Mesenchymal stem cell (in vitro differentiated cells and primary cell): ENCODE measurements at regions not wholly inside any gene's neighbourhood (a gene's known extent, or its start where the extent isn't known, plus 50 kb on each side); places are given as distances from the start of the nearest gene placed in this dataset.
"Not testable (repeated sequence)": the region's sequence is repeated elsewhere in the genome, so short reads cannot be mapped to it uniquely, and the experiment has no call there.

Source experiments
- DNase-seq: peaks from one replicate; pipeline ENCODE4 v3.0.0-alpha.2; 2013
- H2AFZ ChIP-seq: one replicate; pipeline ENCODE4 v1.6.1; 2013; ENCODE audit warnings: low read depth, mild to moderate bottlenecking, control low read depth, inconsistent platforms, low read length, moderate library complexity
- H2AK5ac ChIP-seq: 2 replicates; pipeline ENCODE4 v1.6.1; 2013; ENCODE audit warnings: low read length, moderate library complexity, mild to moderate bottlenecking, inconsistent platforms; ENCODE audit not compliant: severe bottlenecking
- H2BK120ac ChIP-seq: one replicate; pipeline ENCODE4 v1.6.1; 2013; ENCODE audit warnings: low read depth, mild to moderate bottlenecking, inconsistent platforms, low read length, moderate library complexity
- H2BK12ac ChIP-seq, 2 experiments: one replicate each; pipeline ENCODE4 v1.6.1; 2013; ENCODE audit warnings: inconsistent platforms in 2 of 2, low read length in 2 of 2, mild to moderate bottlenecking in 2 of 2, moderate library complexity in 2 of 2, control low read depth in 1 of 2
- H2BK15ac ChIP-seq: one replicate; pipeline ENCODE4 v1.6.1; 2013; ENCODE audit warnings: mild to moderate bottlenecking, low read depth, inconsistent platforms; ENCODE audit not compliant: poor library complexity, severe bottlenecking
- H2BK5ac ChIP-seq: 2 replicates; pipeline ENCODE4 v1.6.1; 2013; ENCODE audit warnings: low read depth, mild to moderate bottlenecking, low read length, control low read depth, inconsistent platforms; ENCODE audit not compliant: poor library complexity, severe bottlenecking
- H3K14ac ChIP-seq, 2 experiments: one replicate each; pipeline ENCODE4 v1.6.1; 2013; ENCODE audit warnings: inconsistent platforms in 2 of 2, low read length in 2 of 2, control low read depth in 1 of 2, mild to moderate bottlenecking in 1 of 2, moderate library complexity in 1 of 2
- H3K18ac ChIP-seq, 2 experiments: one replicate each; pipeline ENCODE4 v1.6.1; 2013; ENCODE audit warnings: inconsistent platforms in 2 of 2, low read length in 2 of 2, control low read depth in 1 of 2, low read depth in 1 of 2, mild to moderate bottlenecking in 1 of 2
- H3K23ac ChIP-seq, 2 experiments: one replicate each; pipeline ENCODE4 v1.6.1; 2013; ENCODE audit warnings: inconsistent platforms in 2 of 2, low read length in 2 of 2, mild to moderate bottlenecking in 2 of 2, moderate library complexity in 2 of 2, control low read depth in 1 of 2
- H3K27ac ChIP-seq: 2 replicates; pipeline ENCODE4 v1.5.1; 2013; ENCODE audit warnings: mild to moderate bottlenecking, moderate library complexity, low read length, control low read depth, inconsistent platforms; ENCODE audit not compliant: poor library complexity, severe bottlenecking
- H3K27me3 ChIP-seq, 2 experiments: 2 replicates each; pipeline versions ENCODE4 v1.6.1 to v1.7.0; 2013; ENCODE audit warnings: low read length in 2 of 2, mild to moderate bottlenecking in 2 of 2, moderate library complexity in 2 of 2, control low read depth in 1 of 2, inconsistent platforms in 1 of 2; ENCODE audit not compliant: control insufficient read depth in 1 of 2, insufficient read depth in 1 of 2
- H3K36me3 ChIP-seq, 2 experiments: 2 replicates each; pipeline versions ENCODE4 v1.6.1 to v1.7.0; 2013; ENCODE audit warnings: low read length in 2 of 2, control low read depth in 1 of 2, inconsistent platforms in 1 of 2, low read depth in 1 of 2, mild to moderate bottlenecking in 1 of 2; ENCODE audit not compliant: insufficient read depth in 2 of 2, control insufficient read depth in 1 of 2
- H3K4ac ChIP-seq, 2 experiments: one replicate each; pipeline ENCODE4 v1.6.1; 2013; ENCODE audit warnings: inconsistent platforms in 2 of 2, low read length in 2 of 2, mild to moderate bottlenecking in 2 of 2, moderate library complexity in 2 of 2, control low read depth in 1 of 2, low read depth in 1 of 2
- H3K4me1 ChIP-seq: 2 replicates; pipeline ENCODE4 v1.6.1; 2013; ENCODE audit warnings: low read depth, low read length, control low read depth; ENCODE audit not compliant: control insufficient read depth, insufficient read depth
- H3K4me2 ChIP-seq: 2 replicates; pipeline ENCODE4 v1.6.1; 2013; ENCODE audit warnings: low read length, mild to moderate bottlenecking, inconsistent platforms; ENCODE audit not compliant: poor library complexity, severe bottlenecking
- H3K4me3 ChIP-seq, 2 experiments: 2 replicates each; pipeline versions ENCODE4 v1.5.1 to v1.7.0; 2013; ENCODE audit warnings: low read length in 2 of 2, mild to moderate bottlenecking in 2 of 2, control low read depth in 1 of 2, low read depth in 1 of 2; ENCODE audit not compliant: insufficient read depth in 1 of 2
- H3K79me1 ChIP-seq: replicated peaks from 2 replicates; pipeline ENCODE4 v1.6.1; 2013; ENCODE audit warnings: mild to moderate bottlenecking, control low read depth, low read length, inconsistent platforms; ENCODE audit not compliant: poor library complexity, severe bottlenecking
- H3K9ac ChIP-seq: 2 replicates; pipeline ENCODE4 v1.7.0; 2013; ENCODE audit warnings: mild to moderate bottlenecking, low read length, moderate library complexity
- H3K9me3 ChIP-seq: 2 replicates; pipeline ENCODE4 v1.7.0; 2013; ENCODE audit warnings: mild to moderate bottlenecking, low read length; ENCODE audit not compliant: control insufficient read depth
- H4K8ac ChIP-seq: one replicate; pipeline ENCODE4 v1.6.1; 2013; ENCODE audit warnings: inconsistent platforms, mild to moderate bottlenecking, low read length, moderate library complexity
- H4K91ac ChIP-seq: one replicate; pipeline ENCODE4 v1.6.1; 2013; ENCODE audit warnings: mild to moderate bottlenecking, low read length, inconsistent platforms
- WGBS: methylation state at CpG from one replicate; pipeline ENCODE4 v1.1.7; 2013; ENCODE audit warnings: mixed read lengths; 5-methylcytosine and 5-hydroxymethylcytosine counted together

DNA sequence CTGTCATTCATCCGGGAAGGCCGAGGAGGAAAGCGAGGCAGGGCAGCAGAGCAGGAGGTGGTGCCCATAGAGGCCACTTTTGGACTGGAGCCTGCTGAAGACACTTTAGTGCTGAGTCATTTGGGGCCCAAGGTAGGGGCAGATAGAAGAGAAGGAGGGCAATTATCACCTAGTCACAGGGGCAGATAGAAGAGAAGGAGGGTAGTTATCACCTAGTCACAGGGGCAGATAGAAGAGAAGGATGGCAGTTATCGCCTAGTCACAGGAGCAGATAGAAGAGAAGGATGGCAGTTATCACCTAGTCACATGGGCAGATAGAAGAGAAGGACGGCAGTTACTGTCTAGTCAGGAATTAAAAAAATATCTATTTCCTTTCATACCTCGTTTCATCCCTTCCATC is 1372.6 kb downstream of the FOXD4L5 start:
- H4K91ac ChIP-seq, H2BK120ac ChIP-seq, H3K9ac ChIP-seq, H3K4ac ChIP-seq, H3K18ac ChIP-seq, H3K14ac ChIP-seq, H3K4me3 ChIP-seq, DNase-seq, H3K4me2 ChIP-seq, H3K9me3 ChIP-seq, H2BK12ac ChIP-seq, H2BK5ac ChIP-seq, H3K27me3 ChIP-seq, H2BK15ac ChIP-seq, H2AFZ ChIP-seq, H3K4me1 ChIP-seq, H3K27ac ChIP-seq, H3K79me1 ChIP-seq, H2AK5ac ChIP-seq, H3K23ac ChIP-seq, H3K36me3 ChIP-seq, H4K8ac ChIP-seq: not testable (repeated sequence)
- 82% methylated on average over 6 of the region's 6 CpGs for WGBS

- not testable (repeated sequence) for H3K79me1 ChIP-seq, H3K4me2 ChIP-seq, H2AK5ac ChIP-seq, H4K91ac ChIP-seq, H3K9ac ChIP-seq, H4K8ac ChIP-seq, H3K18ac ChIP-seq, H2BK15ac ChIP-seq, H2BK12ac ChIP-seq, H3K27me3 ChIP-seq, H2AFZ ChIP-seq, H3K36me3 ChIP-seq, H3K27ac ChIP-seq, H3K9me3 ChIP-seq, H3K4me3 ChIP-seq, H3K23ac ChIP-seq, H2BK5ac ChIP-seq, H2BK120ac ChIP-seq, H3K14ac ChIP-seq, H3K4me1 ChIP-seq, DNase-seq, H3K4ac ChIP-seq
- 100% methylated on average over 2 of the region's 3 CpGs for WGBS
These were observed 1375.9 kb downstream of the FOXD4L5 start for GRCh38 chr9:63909076-63909475.

DNA sequence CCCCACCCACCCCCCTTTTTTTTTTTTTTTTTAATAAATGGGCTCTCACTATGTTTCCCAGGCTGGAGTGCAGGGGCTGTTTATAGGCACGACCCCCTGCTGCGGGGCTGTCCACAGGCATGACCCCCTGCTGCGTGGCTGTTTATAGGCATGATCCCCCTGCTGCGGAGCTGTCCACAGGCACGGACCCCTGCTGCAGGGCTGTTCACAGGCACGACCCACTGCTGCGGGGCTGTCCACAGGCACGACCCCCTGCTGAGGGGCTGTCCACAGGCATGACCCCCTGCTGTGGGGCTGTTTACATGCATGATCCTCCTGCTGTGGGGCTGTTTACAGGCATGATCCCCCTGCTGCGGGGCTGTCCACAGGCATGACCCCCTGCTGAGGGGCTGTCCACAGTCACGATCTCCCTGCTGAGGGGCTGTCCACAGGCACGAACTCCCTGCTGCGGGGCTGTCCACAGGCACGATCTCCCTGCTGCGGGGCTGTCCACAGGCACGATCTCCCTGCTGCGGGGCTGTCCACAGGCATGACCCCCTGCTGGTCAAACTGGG is 1385.3 kb downstream of the FOXD4L5 start:
- H2AK5ac ChIP-seq, H3K4me3 ChIP-seq, H3K23ac ChIP-seq, H2BK12ac ChIP-seq, H2BK120ac ChIP-seq, H4K8ac ChIP-seq, H3K4ac ChIP-seq, H3K79me1 ChIP-seq, H3K36me3 ChIP-seq, H3K9me3 ChIP-seq, DNase-seq, H3K9ac ChIP-seq, H3K18ac ChIP-seq, H2AFZ ChIP-seq, H3K27ac ChIP-seq, H3K4me1 ChIP-seq, H4K91ac ChIP-seq, H3K4me2 ChIP-seq, H2BK15ac ChIP-seq, H3K14ac ChIP-seq, H3K27me3 ChIP-seq, H2BK5ac ChIP-seq: not testable (repeated sequence)
- 78% methylated on average over 16 of the region's 16 CpGs for WGBS

GRCh38 chr9:63881386-63881785 is 1403.6 kb downstream of the FOXD4L5 start:
- H3K4me1 ChIP-seq, H2BK15ac ChIP-seq, H3K9ac ChIP-seq, DNase-seq, H3K9me3 ChIP-seq, H2BK120ac ChIP-seq, H3K4me2 ChIP-seq, H3K4ac ChIP-seq, H2AK5ac ChIP-seq, H3K18ac ChIP-seq, H4K8ac ChIP-seq, H2BK5ac ChIP-seq, H2BK12ac ChIP-seq, H4K91ac ChIP-seq, H3K79me1 ChIP-seq, H3K14ac ChIP-seq, H3K36me3 ChIP-seq, H3K4me3 ChIP-seq, H3K27me3 ChIP-seq, H3K23ac ChIP-seq, H2AFZ ChIP-seq, H3K27ac ChIP-seq: not testable (repeated sequence)
- WGBS = no CpG with 5 or more reads among the region's 5 CpGs
